T-cell (primary cell): ENCODE measurements at regions not wholly inside any gene's neighbourhood (a gene's known extent, or its start where the extent isn't known, plus 50 kb on each side); places are given as distances from the start of the nearest gene placed in this dataset.

ENCODE experiments used
- ATAC-seq, 4 experiments: fragments of 200-7000 bp in 3 of 4; fragments of 150-1000 bp in 1 of 4; cut with Tn5 transposase; replicated peaks in 1 of 4; 1 replicate in 3 of 4; 2 replicates in 1 of 4; pipeline ENCODE4 v1.10.0; 2021; ENCODE audit warnings: moderate library complexity in 3 of 4, mild to moderate bottlenecking in 2 of 4, moderate number of reproducible peaks in 1 of 4
- CTCF ChIA-PET, 2 donors: fragments of 300-600 bp; sonication (Branson Sonifier 250); formaldehyde crosslinking; loops; one replicate each; lab custom pipeline; 2022; ENCODE audit warnings: antibody characterized with exemption in 2 of 2; lab: Charles Lee
- POLR2A ChIA-PET, 2 donors: fragments of 300-600 bp; sonication (Branson Sonifier 250); formaldehyde crosslinking; loops; one replicate each; lab custom pipeline; 2022; ENCODE audit warnings: antibody characterized with exemption in 2 of 2; lab: Charles Lee
- DNase-seq, 35 experiments: peaks; one replicate each; pipeline versions ENCODE4 v3.0.0 to v3.0.0-alpha.2; 2013 to 2023
- H3K27ac ChIP-seq: one replicate; pipeline ENCODE4 v1.5.1; 2013; ENCODE audit warnings: low read length
- H3K27me3 ChIP-seq, 2 experiments: replicated peaks in 1 of 2; 1 replicate in 1 of 2; 2 replicates in 1 of 2; pipeline versions ENCODE4 v1.6.1 to v1.7.0; 2013; ENCODE audit warnings: low read length in 1 of 2, mixed read lengths in 1 of 2; ENCODE audit not compliant: control insufficient read depth in 2 of 2, insufficient read depth in 2 of 2; ENCODE audit errors: extremely low read depth in 1 of 2
- H3K36me3 ChIP-seq, 2 donors: 1 replicate in 1 of 2; 2 replicates in 1 of 2; pipeline versions ENCODE4 v1.6.1 to v1.7.0; 2013; ENCODE audit warnings: low read length in 1 of 2; ENCODE audit not compliant: control insufficient read depth in 2 of 2, insufficient read depth in 1 of 2; ENCODE audit errors: extremely low read depth in 1 of 2
- H3K4me1 ChIP-seq, 2 experiments: 1 replicate in 1 of 2; 2 replicates in 1 of 2; pipeline versions ENCODE4 v1.6.1 to v1.7.0; 2013; ENCODE audit warnings: low read length in 2 of 2, mixed read lengths in 1 of 2; ENCODE audit not compliant: insufficient read depth in 2 of 2, control insufficient read depth in 1 of 2; ENCODE audit errors: extremely low read depth in 1 of 2
- H3K4me3 ChIP-seq, 2 donors: 1 replicate in 1 of 2; 2 replicates in 1 of 2; pipeline versions ENCODE4 v1.5.1 to v1.7.0; 2013; ENCODE audit warnings: mild to moderate bottlenecking in 2 of 2, low read length in 1 of 2, moderate library complexity in 1 of 2; ENCODE audit not compliant: control insufficient read depth in 1 of 2; ENCODE audit errors: extremely low read depth in 1 of 2
- H3K9me3 ChIP-seq: 2 replicates; pipeline ENCODE4 v1.7.0; 2013
- H3K27ac Mint-ChIP-seq, 2 donors: one replicate each; pipeline ENCODE4 v1.8.0; 2020 to 2021; ENCODE audit warnings: mild to moderate bottlenecking in 2 of 2, mixed read lengths in 2 of 2
- H3K27me3 Mint-ChIP-seq, 2 donors: one replicate each; pipeline ENCODE4 v1.8.0; 2021 to 2022; ENCODE audit warnings: mixed read lengths in 2 of 2
- H3K36me3 Mint-ChIP-seq: one replicate; pipeline ENCODE4 v1.8.0; 2021; ENCODE audit warnings: mixed read lengths
- H3K4me1 Mint-ChIP-seq, 3 donors: one replicate each; pipeline ENCODE4 v1.8.0; 2020 to 2022; ENCODE audit warnings: mixed read lengths in 3 of 3, mild to moderate bottlenecking in 1 of 3
- H3K4me3 Mint-ChIP-seq, 3 donors: one replicate each; pipeline ENCODE4 v1.8.0; 2020 to 2022; ENCODE audit warnings: mild to moderate bottlenecking in 3 of 3, mixed read lengths in 3 of 3, moderate library complexity in 3 of 3
- H3K9me3 Mint-ChIP-seq, 3 donors: one replicate each; pipeline ENCODE4 v1.8.0; 2020 to 2022; ENCODE audit warnings: mixed read lengths in 3 of 3
- WGBS: methylation state at CpG from one replicate; pipeline ENCODE4 v1.1.5; 2013; ENCODE audit warnings: missing lambda C conversion rate; ENCODE audit not compliant: insufficient coverage; 5-methylcytosine and 5-hydroxymethylcytosine counted together

- ChIA-PET CTCF (no interaction called here), POLR2A (interaction anchor here in 1 of 2 donors (0.7 kb wide), 1 partner anchor 16 kb away, joined by 6 read pairs; no protein-coding TSS in a partner anchor)
- Mint-ChIP-seq H3K27ac (no peak overlapping the region), H3K27me3 (peaks cover 2 to 5% of the 10 kb centered on the region in 2 donors), H3K4me1 (no peaks in the 10 kb centered on the region), H3K36me3 (no peaks in the 10 kb centered on the region), H3K4me3 (no peak overlapping the region), H3K9me3 (no peaks in the 10 kb centered on the region)
- Histone ChIP-seq H3K36me3 (no peaks in the 10 kb centered on the region), H3K4me1 (no peaks in the 10 kb centered on the region), H3K27ac (no peak overlapping the region), H3K9me3 (no peaks in the 10 kb centered on the region), H3K27me3 (peaks cover 0 to 1% of the 10 kb centered on the region in 2 experiments), H3K4me3 (no peak overlapping the region)
- DNase-seq (no peak), ATAC-seq (no peak)
- WGBS, result 95% methylated on average over 4 of the region's 5 CpGs
Measured at GRCh38 chr1:209101106-209101505, 482.4 kb upstream of the CAMK1G start.

GRCh38 chr1:209102120-209102519 lies 481.4 kb upstream of the CAMK1G start:
- Histone ChIP-seq H3K27me3 (peaks cover 0 to 4% of the 10 kb centered on the region in 2 experiments), H3K9me3 (no peaks in the 10 kb centered on the region), H3K4me1 (no peaks in the 10 kb centered on the region), H3K4me3 (no peak overlapping the region), H3K36me3 (no peaks in the 10 kb centered on the region), H3K27ac (no peak overlapping the region)
- WGBS, result no CpG with 5 or more reads among the region's 4 CpGs
- no peak for ATAC-seq
- CTCF ChIA-PET, result no interaction called here
- Mint-ChIP-seq H3K9me3 (no peaks in the 10 kb centered on the region), H3K27me3 (peaks cover 2 to 5% of the 10 kb centered on the region in 2 donors), H3K4me1 (no peaks in the 10 kb centered on the region), H3K36me3 (no peaks in the 10 kb centered on the region), H3K4me3 (no peak overlapping the region), H3K27ac (no peak overlapping the region)
- DNase-seq, result no peak
- POLR2A ChIA-PET, result no interaction called here

- Mint-ChIP-seq H3K9me3 (no peaks in the 10 kb centered on the region), H3K27ac (no peak overlapping the region), H3K36me3 (no peaks in the 10 kb centered on the region), H3K4me3 (no peak overlapping the region), H3K27me3 (peaks cover 2 to 5% of the 10 kb centered on the region in 2 donors), H3K4me1 (no peaks in the 10 kb centered on the region)
- ChIA-PET POLR2A (no interaction called here), CTCF (no interaction called here)
- Histone ChIP-seq H3K9me3 (no peaks in the 10 kb centered on the region), H3K4me3 (no peak overlapping the region), H3K27ac (no peak overlapping the region), H3K4me1 (no peaks in the 10 kb centered on the region), H3K27me3 (peaks cover 0 to 4% of the 10 kb centered on the region in 2 experiments), H3K36me3 (no peaks in the 10 kb centered on the region)
- ATAC-seq, result no peak
- DNase-seq, result no peak
- WGBS, result no CpG with 5 or more reads among the region's 4 CpGs
Measured at GRCh38 chr1:209102531-209102930, 481.0 kb upstream of the CAMK1G start.

- Mint-ChIP-seq H3K4me1 (no peaks in the 10 kb centered on the region), H3K9me3 (no peaks in the 10 kb centered on the region), H3K27ac (no peak overlapping the region), H3K36me3 (no peaks in the 10 kb centered on the region), H3K4me3 (no peak overlapping the region), H3K27me3 (peaks cover 2 to 5% of the 10 kb centered on the region in 2 donors)
- ATAC-seq (no peak), DNase-seq (no peak)
- Histone ChIP-seq H3K4me3 (no peak overlapping the region), H3K4me1 (no peaks in the 10 kb centered on the region), H3K36me3 (no peaks in the 10 kb centered on the region), H3K27me3 (peaks cover 0 to 4% of the 10 kb centered on the region in 2 experiments), H3K9me3 (no peaks in the 10 kb centered on the region), H3K27ac (no peak overlapping the region)
- POLR2A ChIA-PET, result no interaction called here
- 0% methylated on average over 1 of the region's 4 CpGs for WGBS
- CTCF ChIA-PET, result no interaction called here
Measured at GRCh38 chr1:209103092-209103491, 480.4 kb upstream of the CAMK1G start.

- 86% methylated on average over 2 of the region's 3 CpGs for WGBS
- Mint-ChIP-seq H3K4me1 (no peaks in the 10 kb centered on the region), H3K27ac (no peak overlapping the region), H3K36me3 (no peaks in the 10 kb centered on the region), H3K27me3 (peaks cover 2 to 13% of the 10 kb centered on the region in 2 donors), H3K9me3 (no peaks in the 10 kb centered on the region), H3K4me3 (no peak overlapping the region)
- no peaks in the 10 kb centered on the region for H3K36me3 ChIP-seq
- DNase-seq, result no peak
- H3K4me3 ChIP-seq, result no peak overlapping the region
- H3K27ac ChIP-seq, result no peak overlapping the region
- ChIA-PET CTCF (no interaction called here), POLR2A (no interaction called here)
- H3K27me3 ChIP-seq, result peaks cover 0 to 4% of the 10 kb centered on the region in 2 experiments
- ATAC-seq, result no peak
- no peaks in the 10 kb centered on the region for H3K9me3 ChIP-seq
- H3K4me1 ChIP-seq, result no peaks in the 10 kb centered on the region
Measured at GRCh38 chr1:209104646-209105045, 478.9 kb upstream of the CAMK1G start.

GRCh38 chr1:209105701-209106100 lies 477.8 kb upstream of the CAMK1G start:
- H3K27me3 Mint-ChIP-seq, result peaks cover 2 to 13% of the 10 kb centered on the region in 2 donors
- ATAC-seq, result no peak
- ChIA-PET CTCF (no interaction called here), POLR2A (no interaction called here)
- H3K4me3 ChIP-seq, result no peak overlapping the region
- no peak overlapping the region for H3K27ac Mint-ChIP-seq
- 20% methylated on average over 1 of the region's 3 CpGs for WGBS
- H3K4me1 Mint-ChIP-seq, result no peaks in the 10 kb centered on the region
- H3K27me3 ChIP-seq, result peaks cover 0 to 4% of the 10 kb centered on the region in 2 experiments
- no peaks in the 10 kb centered on the region for H3K9me3 Mint-ChIP-seq
- no peak overlapping the region for H3K27ac ChIP-seq
- no peaks in the 10 kb centered on the region for H3K36me3 ChIP-seq
- no peaks in the 10 kb centered on the region for H3K4me1 ChIP-seq
- no peaks in the 10 kb centered on the region for H3K9me3 ChIP-seq
- no peak overlapping the region for H3K4me3 Mint-ChIP-seq
- no peak for DNase-seq
- no peaks in the 10 kb centered on the region for H3K36me3 Mint-ChIP-seq

GRCh38 chr1:209106237-209106741 lies 477.2 kb upstream of the CAMK1G start:
- CTCF ChIA-PET, result no interaction called here
- peaks cover 0 to 4% of the 10 kb centered on the region in 2 experiments for H3K27me3 ChIP-seq
- DNase-seq (no peak), ATAC-seq (no peak)
- Mint-ChIP-seq H3K4me1 (no peaks in the 10 kb centered on the region), H3K27ac (no peak overlapping the region), H3K27me3 (peaks cover 2 to 13% of the 10 kb centered on the region in 2 donors), H3K9me3 (no peaks in the 10 kb centered on the region), H3K4me3 (no peak overlapping the region), H3K36me3 (no peaks in the 10 kb centered on the region)
- POLR2A ChIA-PET, result no interaction called here
- H3K4me1 ChIP-seq, result no peaks in the 10 kb centered on the region
- no peaks in the 10 kb centered on the region for H3K36me3 ChIP-seq
- no peak overlapping the region for H3K4me3 ChIP-seq
- WGBS, result 71% methylated on average over 6 of the region's 8 CpGs
- H3K27ac ChIP-seq, result no peak overlapping the region
- no peaks in the 10 kb centered on the region for H3K9me3 ChIP-seq
